Smooth muscle cell (in vitro differentiated cells): ENCODE measurements at regions not wholly inside any gene's neighbourhood (a gene's known extent, or its start where the extent isn't known, plus 50 kb on each side); places are given as distances from the start of the nearest gene placed in this dataset.

Experiments used
- DNase-seq: peaks from one replicate; lab custom pipeline; 2025; ENCODE audit not compliant: unreplicated experiment; lab: John Stamatoyannopoulos, UW
- H2AFZ ChIP-seq: fragments of 200-600 bp; sonication (generic); 2 replicates; pipeline ENCODE4 v1.6.0; 2016; ENCODE audit warnings: antibody characterized with exemption, low read depth, mild to moderate bottlenecking
- H3F3A ChIP-seq: fragments of 200-600 bp; sonication (generic); 2 replicates; pipeline ENCODE4 v1.6.0; 2017; ENCODE audit warnings: antibody characterized with exemption, low read depth
- H3K27ac ChIP-seq: fragments of 200-600 bp; sonication (generic); 2 replicates; pipeline ENCODE4 v1.5.1; 2016; ENCODE audit warnings: low read depth, mild to moderate bottlenecking
- H3K27me3 ChIP-seq: fragments of 200-600 bp; sonication (generic); 2 replicates; pipeline ENCODE4 v1.6.1; 2016; ENCODE audit warnings: low read depth, mild to moderate bottlenecking
- H3K36me3 ChIP-seq: fragments of 200-600 bp; sonication (generic); 2 replicates; pipeline ENCODE4 v1.5.1; 2016; ENCODE audit warnings: low read depth
- H3K4me1 ChIP-seq: fragments of 200-600 bp; sonication (generic); 2 replicates; pipeline ENCODE4 v1.5.1; 2016; ENCODE audit warnings: low read depth
- H3K4me2 ChIP-seq: fragments of 200-600 bp; sonication (generic); 2 replicates; pipeline ENCODE4 v1.6.0; 2016; ENCODE audit warnings: mild to moderate bottlenecking
- H3K4me3 ChIP-seq: fragments of 200-600 bp; sonication (generic); 2 replicates; pipeline ENCODE4 v1.5.1; 2016; ENCODE audit warnings: mild to moderate bottlenecking
- H3K79me2 ChIP-seq: fragments of 200-600 bp; sonication (generic); 2 replicates; pipeline ENCODE4 v1.6.0; 2016; ENCODE audit warnings: low read depth, mild to moderate bottlenecking
- H3K9ac ChIP-seq: fragments of 200-600 bp; sonication (generic); 2 replicates; pipeline ENCODE4 v1.6.0; 2016; ENCODE audit warnings: low read depth
- H3K9me3 ChIP-seq: fragments of 200-600 bp; sonication (generic); replicated peaks from 2 replicates; pipeline ENCODE4 v1.5.1; 2016; ENCODE audit warnings: low read depth
- H4K20me1 ChIP-seq: fragments of 200-600 bp; sonication (generic); 2 replicates; pipeline ENCODE4 v1.6.0; 2016; ENCODE audit warnings: low read depth
- CTCF ChIP-seq: fragments of 200-600 bp; sonication (generic); IDR thresholded peaks from 2 replicates; pipeline ENCODE4 v1.5.1; 2017; ENCODE audit warnings: borderline replicate concordance, mild to moderate bottlenecking, antibody characterized with exemption; ENCODE audit not compliant: insufficient read depth, poor library complexity, severe bottlenecking
- WGBS: methylation state at CpG from one replicate; pipeline ENCODE4 v1.1.7; 2016; ENCODE audit warnings: low lambda C conversion rate; 5-methylcytosine and 5-hydroxymethylcytosine counted together

DNA sequence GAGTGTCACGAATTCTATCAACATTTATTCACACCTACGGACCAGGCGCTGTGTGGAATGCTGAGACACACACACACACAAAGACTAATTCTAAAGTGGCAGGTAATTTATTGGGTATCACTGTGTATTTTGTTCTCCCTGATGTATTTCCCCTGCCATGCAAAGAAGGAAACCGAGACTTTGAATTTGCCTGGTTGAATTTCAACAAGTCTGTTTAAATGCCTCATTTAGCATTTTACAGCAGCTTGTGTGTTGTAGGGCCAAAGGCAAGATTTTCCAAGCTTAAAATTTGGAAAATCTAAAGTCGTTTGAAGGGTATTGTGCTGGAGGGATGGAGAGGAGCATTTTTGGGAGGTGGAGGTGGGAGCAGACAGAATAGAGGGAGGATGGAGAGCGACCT, 274.4 kb upstream of the ZFP64 start:
- no peaks in the 10 kb centered on the region for H3K79me2 ChIP-seq
- no peak for DNase-seq
- no peak overlapping the region for H3K27ac ChIP-seq
- no peak overlapping the region for H3K4me2 ChIP-seq
- no peak overlapping the region for H3K4me3 ChIP-seq
- no peaks in the 10 kb centered on the region for H3K4me1 ChIP-seq
- no peak overlapping the region for H2AFZ ChIP-seq
- 78% methylated on average over 6 of the region's 6 CpGs for WGBS
- no peaks in the 10 kb centered on the region for H3K36me3 ChIP-seq
- H3K9me3 ChIP-seq: no peaks in the 10 kb centered on the region
- no peak overlapping the region for H3K9ac ChIP-seq
- no peak for TF ChIP-seq CTCF
- H4K20me1 ChIP-seq: no peaks in the 10 kb centered on the region
- peaks cover 10% of the 10 kb centered on the region for H3K27me3 ChIP-seq
- no peaks in the 10 kb centered on the region for H3F3A ChIP-seq

DNA sequence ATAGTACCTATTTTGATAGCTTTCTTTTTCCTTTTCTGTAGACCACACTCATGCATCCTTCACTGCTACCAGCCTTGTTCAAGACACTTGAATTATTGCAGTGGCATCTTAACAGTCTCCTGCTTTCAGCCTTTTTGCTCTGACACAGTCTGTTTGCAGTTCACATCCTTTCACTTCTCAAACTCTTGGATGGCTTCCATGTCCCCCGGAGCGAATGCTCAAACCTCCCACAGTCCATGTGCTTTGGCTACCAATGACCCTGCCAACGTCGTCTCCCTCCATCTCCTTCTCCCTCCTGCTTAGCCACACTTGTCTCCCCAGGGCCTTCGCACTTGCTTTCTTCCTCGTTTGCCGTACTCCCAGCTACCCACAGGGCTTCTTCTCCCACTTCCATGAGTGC, 270.0 kb upstream of the ZFP64 start:
- Histone ChIP-seq H3K4me2 (no peak overlapping the region), H4K20me1 (no peaks in the 10 kb centered on the region), H3K36me3 (no peaks in the 10 kb centered on the region), H3K4me3 (no peak overlapping the region), H3F3A (no peaks in the 10 kb centered on the region), H3K9me3 (no peaks in the 10 kb centered on the region), H3K27me3 (peaks cover 7% of the 10 kb centered on the region), H3K4me1 (no peaks in the 10 kb centered on the region), H3K27ac (no peak overlapping the region), H3K79me2 (no peaks in the 10 kb centered on the region), H2AFZ (no peak overlapping the region), H3K9ac (no peak overlapping the region)
- DNase-seq: no peak
- no peak for TF ChIP-seq CTCF
- 89% methylated on average over 7 of the region's 7 CpGs for WGBS

DNA sequence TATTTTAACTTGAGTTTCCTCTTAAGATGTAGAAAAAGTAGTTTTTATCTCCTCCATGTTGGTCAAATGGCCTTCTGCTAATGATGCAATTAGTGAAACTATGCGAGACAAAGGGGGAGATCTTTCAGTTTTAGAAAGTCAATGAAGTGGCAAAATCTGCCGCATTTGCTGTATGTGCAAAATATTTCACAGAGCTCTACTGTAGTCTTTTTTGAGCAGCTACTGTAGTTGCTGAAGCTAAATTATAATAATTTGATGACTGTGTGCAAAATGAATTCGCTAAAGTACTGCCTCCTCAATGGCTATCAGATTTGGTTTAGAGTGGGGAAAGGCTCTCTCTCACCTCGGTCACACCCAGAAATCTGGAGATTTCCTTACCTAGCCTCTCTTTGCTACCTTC, 267.6 kb upstream of the ZFP64 start:
- H3K4me1 ChIP-seq: no peaks in the 10 kb centered on the region
- H3K36me3 ChIP-seq: no peaks in the 10 kb centered on the region
- H3K27ac ChIP-seq: no peak overlapping the region
- no peak for DNase-seq
- H3K4me3 ChIP-seq: no peak overlapping the region
- no peaks in the 10 kb centered on the region for H3F3A ChIP-seq
- peaks cover 7% of the 10 kb centered on the region for H3K27me3 ChIP-seq
- TF ChIP-seq CTCF: no peak
- H3K79me2 ChIP-seq: no peaks in the 10 kb centered on the region
- no peak overlapping the region for H3K4me2 ChIP-seq
- H2AFZ ChIP-seq: no peak overlapping the region
- no peaks in the 10 kb centered on the region for H3K9me3 ChIP-seq
- H4K20me1 ChIP-seq: no peaks in the 10 kb centered on the region
- WGBS: 89% methylated on average over 4 of the region's 4 CpGs
- H3K9ac ChIP-seq: no peak overlapping the region

DNA sequence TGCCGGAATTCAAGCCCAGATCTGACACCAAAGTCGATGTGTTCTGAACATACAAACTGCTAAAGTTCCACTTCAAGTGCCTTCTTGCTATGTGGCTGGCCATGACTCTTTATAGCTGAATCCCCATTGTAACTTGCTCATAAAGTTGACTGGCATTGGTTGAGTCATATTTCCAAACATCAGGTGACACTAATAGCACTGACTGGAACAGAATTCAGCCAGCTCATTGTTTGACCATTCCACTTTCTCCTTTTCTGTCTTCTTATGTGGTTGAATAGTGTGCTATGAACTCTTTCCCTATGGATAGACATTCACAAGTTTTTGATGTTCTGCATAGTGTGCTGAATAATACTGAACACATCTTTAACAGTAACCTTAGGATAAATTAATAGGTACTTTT, 266.2 kb upstream of the ZFP64 start:
- Histone ChIP-seq H3K27me3 (peaks cover 7% of the 10 kb centered on the region), H3K4me3 (no peak overlapping the region), H3K4me2 (no peak overlapping the region), H3K79me2 (no peaks in the 10 kb centered on the region), H3K9me3 (no peaks in the 10 kb centered on the region), H2AFZ (no peak overlapping the region), H3F3A (no peaks in the 10 kb centered on the region), H3K36me3 (no peaks in the 10 kb centered on the region), H3K27ac (no peak overlapping the region), H3K9ac (no peak overlapping the region), H4K20me1 (no peaks in the 10 kb centered on the region), H3K4me1 (no peaks in the 10 kb centered on the region)
- no peak for TF ChIP-seq CTCF
- no peak for DNase-seq
- 97% methylated on average over 2 of the region's 2 CpGs for WGBS
